ENCODE measurements at regions not wholly inside any gene's neighbourhood (a gene's known extent, or its start where the extent isn't known, plus 50 kb on each side); places are given as distances from the start of the nearest gene placed in this dataset.

DNA sequence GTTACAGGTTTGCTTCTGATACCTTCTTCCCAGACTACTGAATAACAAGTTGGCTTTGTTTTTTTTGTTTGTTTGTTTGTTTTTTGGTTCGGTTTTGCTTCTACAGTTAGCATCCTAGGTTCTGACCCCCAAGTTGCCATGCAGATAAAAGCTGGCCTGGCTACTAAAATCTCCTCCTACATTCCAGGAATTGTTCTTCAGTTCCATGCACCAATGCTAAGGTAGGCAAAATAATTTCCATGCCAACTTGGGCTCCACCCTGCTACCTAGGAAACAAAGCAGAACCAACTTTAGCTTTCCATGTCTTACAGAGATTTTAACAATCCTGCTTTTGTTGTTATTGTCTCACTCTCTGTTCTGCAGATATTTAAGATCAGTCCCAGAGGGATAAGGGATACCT lies 495.5 kb upstream of the SOX9 start:
- Histone ChIP-seq H3K23me2 (ENCODE audit: low read depth, low read length) (no peaks in the 10 kb centered on the region), H4K91ac (replicated peaks; ENCODE audit: insufficient read length, low read length) (no peak overlapping the region), H3K36me3 (ENCODE audit: control insufficient read depth in 2 of 4, insufficient read depth in 4 of 4, low read length in 3 of 4) (no peaks in the 10 kb centered on the region), H3K4me3 (ENCODE audit: extremely low read depth in 1 of 4, insufficient read depth in 2 of 4, low read depth in 3 of 4, low read length in 4 of 4) (no peak overlapping the region), H2BK120ac (replicated peaks; ENCODE audit: low read depth, low read length) (no peak overlapping the region), H3K56ac (replicated peaks; ENCODE audit: insufficient read length, low read depth, low read length) (no peak overlapping the region), H3K9me3 (ENCODE audit: insufficient read depth in 2 of 2, low read depth in 1 of 2, low read length in 1 of 2) (peaks cover 0 to 3% of the 10 kb centered on the region in 2 experiments; a peak in 1 of 4 replicates), H3K18ac (ENCODE audit: extremely low read depth, low read length) (no peak overlapping the region), H3K27ac (ENCODE audit: low read depth, low read length) (no peak overlapping the region), H2BK20ac (ENCODE audit: low read length) (no peak overlapping the region), H4K20me1 (replicated peaks in 1 of 2; ENCODE audit: control insufficient read depth in 1 of 2, insufficient read depth in 2 of 2, low read length in 2 of 2) (no peaks in the 10 kb centered on the region), H3K79me1 (ENCODE audit: low read depth, low read length) (no peaks in the 10 kb centered on the region), H3K14ac (ENCODE audit: insufficient read length) (no peak overlapping the region), H2AK5ac (ENCODE audit: low read depth, low read length) (no peak overlapping the region), H3K4ac (replicated peaks; ENCODE audit: insufficient read length, low read depth, low read length) (no peak overlapping the region), H3K4me1 (replicated peaks in 1 of 4; ENCODE audit: control insufficient read depth in 3 of 4, insufficient read depth in 4 of 4, low read length in 3 of 4) (no peaks in the 10 kb centered on the region), H2AFZ (ENCODE audit: low read length) (no peak overlapping the region), H2BK15ac (ENCODE audit: low read length) (no peak overlapping the region), H4K5ac (ENCODE audit: insufficient read length, low read depth, low read length) (no peak overlapping the region), H3K4me2 (ENCODE audit: insufficient read depth in 1 of 2, low read depth in 2 of 2, low read length in 2 of 2) (no peak overlapping the region), H3K23ac (ENCODE audit: insufficient read length) (no peak overlapping the region), H3K9ac (replicated peaks in 1 of 4; ENCODE audit: extremely low read depth in 1 of 4, low read depth in 3 of 4, low read length in 3 of 4) (no peak overlapping the region), H4K8ac (ENCODE audit: extremely low read depth, insufficient read depth, low read length) (no peak overlapping the region), H3K79me2 (ENCODE audit: control insufficient read depth in 1 of 2, insufficient read depth in 2 of 2, low read length in 2 of 2) (no peaks in the 10 kb centered on the region), H2BK12ac (ENCODE audit: low read depth, low read length) (no peak overlapping the region), H3K27me3 (replicated peaks in 1 of 4; ENCODE audit: control insufficient read depth in 3 of 4, extremely low read depth in 1 of 4, insufficient read depth in 3 of 4, low read length in 3 of 4) (no peaks in the 10 kb centered on the region), H2BK5ac (ENCODE audit: low read depth, low read length) (no peak overlapping the region)
- FAIRE-seq (no peak), DNase-seq (ENCODE audit: low read depth in 1 of 2, low spot score in 2 of 2) (no peak)
- WGBS, 2 experiments (ENCODE audit: extremely low coverage in 1 of 2, insufficient coverage in 1 of 2, insufficient read length in 1 of 2, insufficient replicate concordance in 2 of 2, low coverage in 1 of 2, low lambda C conversion rate in 2 of 2, missing lambda C conversion rate in 1 of 2), result 85% methylated on average over 1 of the region's 1 CpG; no CpG with 5 or more reads in 1 of the 2 experiments
- ChIA-PET CTCF (ENCODE audit: partially characterized antibody) (interaction anchor here (0.6 kb wide), 1 partner anchor 237 kb away, joined by 5 read pairs; no protein-coding TSS in a partner anchor), POLR2A (ENCODE audit: partially characterized antibody) (no interaction called here)
- TF ChIP-seq CTBP2 (IDR thresholded peaks at IDR 0.05; ENCODE audit: borderline replicate concordance, insufficient read depth, insufficient read length, low read length) (no peak), MAFK (IDR thresholded peaks at IDR 0.05; ENCODE audit: low read depth, low read length) (no peak), GTF2F1 (IDR thresholded peaks at IDR 0.05; ENCODE audit: borderline replicate concordance, low read depth, low read length) (no peak), TBP (IDR thresholded peaks at IDR 0.05; ENCODE audit: low read depth, low read length) (no peak), RNF2 (IDR thresholded peaks at IDR 0.05; ENCODE audit: borderline replicate concordance, low read depth, low read length, missing control alignments, poor library complexity, severe bottlenecking) (no peak), JUN (IDR thresholded peaks at IDR 0.05; ENCODE audit: low read depth, low read length) (no peak), PHF8 (conservative IDR thresholded peaks at IDR 0.05; ENCODE audit: low read depth, low read length) (no peak), MAX (IDR thresholded peaks at IDR 0.05) (no peak), EGR1 (IDR thresholded peaks at IDR 0.05; ENCODE audit: borderline replicate concordance, low read depth, low read length) (no peak), BRCA1 (IDR thresholded peaks at IDR 0.05; ENCODE audit: low read depth, low read length) (no peak)
- TF ChIP-seq, protein P1, sequence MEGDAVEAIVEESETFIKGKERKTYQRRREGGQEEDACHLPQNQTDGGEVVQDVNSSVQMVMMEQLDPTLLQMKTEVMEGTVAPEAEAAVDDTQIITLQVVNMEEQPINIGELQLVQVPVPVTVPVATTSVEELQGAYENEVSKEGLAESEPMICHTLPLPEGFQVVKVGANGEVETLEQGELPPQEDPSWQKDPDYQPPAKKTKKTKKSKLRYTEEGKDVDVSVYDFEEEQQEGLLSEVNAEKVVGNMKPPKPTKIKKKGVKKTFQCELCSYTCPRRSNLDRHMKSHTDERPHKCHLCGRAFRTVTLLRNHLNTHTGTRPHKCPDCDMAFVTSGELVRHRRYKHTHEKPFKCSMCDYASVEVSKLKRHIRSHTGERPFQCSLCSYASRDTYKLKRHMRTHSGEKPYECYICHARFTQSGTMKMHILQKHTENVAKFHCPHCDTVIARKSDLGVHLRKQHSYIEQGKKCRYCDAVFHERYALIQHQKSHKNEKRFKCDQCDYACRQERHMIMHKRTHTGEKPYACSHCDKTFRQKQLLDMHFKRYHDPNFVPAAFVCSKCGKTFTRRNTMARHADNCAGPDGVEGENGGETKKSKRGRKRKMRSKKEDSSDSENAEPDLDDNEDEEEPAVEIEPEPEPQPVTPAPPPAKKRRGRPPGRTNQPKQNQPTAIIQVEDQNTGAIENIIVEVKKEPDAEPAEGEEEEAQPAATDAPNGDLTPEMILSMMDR (IDR thresholded peaks at IDR 0.05; ENCODE audit: control extremely low read depth in 1 of 3, insufficient read depth in 1 of 3, low read depth in 1 of 3, low read length in 3 of 3), result no peak
